Kidney (tissue), 13 donors: ENCODE measurements at regions not wholly inside any gene's neighbourhood (a gene's known extent, or its start where the extent isn't known, plus 50 kb on each side); places are given as distances from the start of the nearest gene placed in this dataset.

Source experiments
- DNase-seq, 5 donors: peaks; one replicate each; pipeline ENCODE4 v3.0.0-alpha.2; 2013 to 2020
- FAIRE-seq: peaks from 2 replicates; lab custom pipeline; 2012; peaks lifted over from hg19 to GRCh38; lab: Jason Lieb, UNC
- H3K27ac ChIP-seq, 2 donors: one replicate each; pipeline ENCODE4 v1.7.0; 2013; ENCODE audit warnings: low read depth in 2 of 2, low read length in 2 of 2, inconsistent platforms in 1 of 2
- H3K27me3 ChIP-seq: one replicate; pipeline ENCODE4 v1.7.1; 2013; ENCODE audit warnings: low read length, inconsistent platforms; ENCODE audit not compliant: control insufficient read depth, insufficient read depth
- H3K36me3 ChIP-seq, 3 donors: one replicate each; pipeline versions ENCODE4 v1.7.0 to v1.7.1; 2013; ENCODE audit warnings: low read length in 3 of 3, control low read depth in 1 of 3, inconsistent platforms in 1 of 3; ENCODE audit not compliant: insufficient read depth in 3 of 3, control insufficient read depth in 2 of 3
- H3K4me1 ChIP-seq, 3 donors: one replicate each; pipeline versions ENCODE4 v1.7.0 to v1.7.1; 2013; ENCODE audit warnings: low read length in 3 of 3, inconsistent platforms in 1 of 3, low read depth in 1 of 3; ENCODE audit not compliant: control insufficient read depth in 2 of 3, insufficient read depth in 2 of 3
- H3K4me3 ChIP-seq, 3 donors: one replicate each; pipeline versions ENCODE4 v1.7.0 to v1.8.1; 2013; ENCODE audit warnings: low read length in 3 of 3, control low read depth in 1 of 3, inconsistent platforms in 1 of 3
- H3K9ac ChIP-seq, 3 donors: one replicate each; pipeline versions ENCODE4 v1.7.0 to v1.7.1; 2013; ENCODE audit warnings: low read length in 3 of 3, control low read depth in 1 of 3, inconsistent platforms in 1 of 3
- H3K9me3 ChIP-seq, 3 donors: one replicate each; pipeline versions ENCODE4 v1.7.0 to v1.7.1; 2013; ENCODE audit warnings: low read length in 3 of 3, control low read depth in 1 of 3, inconsistent platforms in 1 of 3; ENCODE audit not compliant: control insufficient read depth in 2 of 3, insufficient read depth in 1 of 3
- intact Hi-C: fragments of 100-400 bp; cut with DNase I; formaldehyde crosslinking; loops from one replicate; pipeline ENCODE4 v1.11.1; 2022
- TF ChIP-seq, protein P1 (sequence below): IDR thresholded peaks from 3 replicates; pipeline ENCODE4 v1.5.1; 2012; ENCODE audit warnings: mild to moderate bottlenecking, moderate library complexity, borderline replicate concordance; ENCODE audit not compliant: insufficient read depth; ENCODE audit errors: extremely low read depth
- donor health status: control.
- donor health status: control.
- donor health status: control.
- donor health status: control.
- donor health status: control.
- donor health status: DM: yes; HTN: yes; CAD: no.
- donor health status: Normal renal cell carcinoma (clear cell type).

- no peaks in the 10 kb centered on the region for H3K36me3 ChIP-seq
- no peak overlapping the region for H3K27ac ChIP-seq
- no peaks in the 10 kb centered on the region for H3K4me1 ChIP-seq
- intact Hi-C loops, result no loop called here
- H3K27me3 ChIP-seq, result no peaks in the 10 kb centered on the region
- no peak overlapping the region for H3K9ac ChIP-seq
- TF ChIP-seq, protein P1, sequence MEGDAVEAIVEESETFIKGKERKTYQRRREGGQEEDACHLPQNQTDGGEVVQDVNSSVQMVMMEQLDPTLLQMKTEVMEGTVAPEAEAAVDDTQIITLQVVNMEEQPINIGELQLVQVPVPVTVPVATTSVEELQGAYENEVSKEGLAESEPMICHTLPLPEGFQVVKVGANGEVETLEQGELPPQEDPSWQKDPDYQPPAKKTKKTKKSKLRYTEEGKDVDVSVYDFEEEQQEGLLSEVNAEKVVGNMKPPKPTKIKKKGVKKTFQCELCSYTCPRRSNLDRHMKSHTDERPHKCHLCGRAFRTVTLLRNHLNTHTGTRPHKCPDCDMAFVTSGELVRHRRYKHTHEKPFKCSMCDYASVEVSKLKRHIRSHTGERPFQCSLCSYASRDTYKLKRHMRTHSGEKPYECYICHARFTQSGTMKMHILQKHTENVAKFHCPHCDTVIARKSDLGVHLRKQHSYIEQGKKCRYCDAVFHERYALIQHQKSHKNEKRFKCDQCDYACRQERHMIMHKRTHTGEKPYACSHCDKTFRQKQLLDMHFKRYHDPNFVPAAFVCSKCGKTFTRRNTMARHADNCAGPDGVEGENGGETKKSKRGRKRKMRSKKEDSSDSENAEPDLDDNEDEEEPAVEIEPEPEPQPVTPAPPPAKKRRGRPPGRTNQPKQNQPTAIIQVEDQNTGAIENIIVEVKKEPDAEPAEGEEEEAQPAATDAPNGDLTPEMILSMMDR, result no peak
- no peak for DNase-seq
- no peak for FAIRE-seq
- H3K4me3 ChIP-seq, result no peak overlapping the region
- H3K9me3 ChIP-seq, result no peaks in the 10 kb centered on the region
Measured at GRCh38 chr10:6640433-6641040, 60.5 kb upstream of the PRKCQ start.

DNA sequence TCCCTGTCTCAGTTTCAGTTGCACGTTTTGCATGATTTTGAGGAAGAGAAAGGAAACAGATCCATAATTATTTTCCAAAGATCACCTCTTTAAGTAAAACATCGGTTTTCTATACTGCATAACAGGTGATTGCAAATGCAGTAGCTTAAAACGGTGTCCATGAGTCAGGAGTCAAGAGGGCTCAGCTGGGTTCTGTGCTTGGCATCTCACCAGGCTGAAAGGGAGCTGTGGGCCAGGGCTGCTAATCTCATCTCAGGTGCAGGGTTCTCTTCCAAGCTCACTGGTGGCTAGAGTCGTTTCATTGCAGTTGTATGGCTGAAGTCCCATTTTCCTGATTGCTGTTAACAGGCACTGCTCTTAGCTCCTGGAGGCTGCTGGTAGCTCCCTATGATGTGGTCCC is 57.0 kb upstream of the PRKCQ start:
- intact Hi-C loops, result no loop called here
- no peaks in the 10 kb centered on the region for H3K9me3 ChIP-seq
- FAIRE-seq, result no peak
- H3K4me1 ChIP-seq, result no peaks in the 10 kb centered on the region
- TF ChIP-seq, protein P1, result no peak
- no peaks in the 10 kb centered on the region for H3K27me3 ChIP-seq
- DNase-seq, result no peak
- no peak overlapping the region for H3K4me3 ChIP-seq
- no peaks in the 10 kb centered on the region for H3K36me3 ChIP-seq
- no peak overlapping the region for H3K9ac ChIP-seq
- no peak overlapping the region for H3K27ac ChIP-seq

- no peaks in the 10 kb centered on the region for H3K36me3 ChIP-seq
- TF ChIP-seq, protein P1, result no peak
Measured at GRCh38 chr10:6635784-6636183, 55.7 kb upstream of the PRKCQ start.

More at GRCh38 chr10:6635784-6636183, 55.7 kb upstream of the PRKCQ start:
- H3K27ac ChIP-seq, result no peak overlapping the region
- intact Hi-C loops, result no loop called here
- H3K9ac ChIP-seq, result no peak overlapping the region
- H3K4me3 ChIP-seq, result no peak overlapping the region
- no peak for DNase-seq
- no peaks in the 10 kb centered on the region for H3K27me3 ChIP-seq
- FAIRE-seq, result no peak
- H3K9me3 ChIP-seq, result no peaks in the 10 kb centered on the region
- no peaks in the 10 kb centered on the region for H3K4me1 ChIP-seq
